GM12891 (cell line): ENCODE measurements at regions not wholly inside any gene's neighbourhood (a gene's known extent, or its start where the extent isn't known, plus 50 kb on each side); places are given as distances from the start of the nearest gene placed in this dataset.

ENCODE experiments used
- POLR2A ChIP-seq: IDR thresholded peaks from 2 replicates; pipeline ENCODE4 v1.6.1; 2011; ENCODE audit warnings: low read depth, low read length, control low read depth
- POLR2AphosphoS5 ChIP-seq: IDR thresholded peaks from 2 replicates; pipeline ENCODE4 v1.6.1; 2011; ENCODE audit warnings: low read depth, low read length, control low read depth
- TAF1 ChIP-seq: IDR thresholded peaks from 2 replicates; pipeline ENCODE4 v1.6.1; 2011; ENCODE audit warnings: low read depth, low read length, control low read depth

DNA sequence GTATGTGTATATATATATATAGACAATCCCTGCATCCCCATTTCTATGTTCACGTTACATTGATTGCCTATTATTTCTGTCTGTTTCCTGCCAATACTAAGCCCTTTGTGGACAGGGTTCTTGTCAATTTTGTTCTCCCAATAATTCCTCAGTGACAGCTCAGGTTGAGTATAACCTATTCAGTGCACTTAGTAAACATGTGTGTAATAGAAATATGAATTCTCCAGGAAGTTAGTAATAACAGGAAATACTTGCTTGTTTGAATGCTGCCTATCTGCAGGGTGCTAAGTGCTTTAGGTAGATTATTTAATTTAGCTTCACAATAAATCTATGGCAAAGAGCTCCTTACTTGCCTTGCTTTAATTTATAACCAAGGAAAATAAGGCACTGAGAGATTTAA lies 52.8 kb upstream of the PTGFR start:
- TF ChIP-seq POLR2AphosphoS5 (no peak), POLR2A (no peak), TAF1 (no peak)
